Suprapubic skin (tissue), 4 donors: ENCODE measurements at regions not wholly inside any gene's neighbourhood (a gene's known extent, or its start where the extent isn't known, plus 50 kb on each side); places are given as distances from the start of the nearest gene placed in this dataset.
A peak's percentile ranks its signal among the peaks of the same experiment; 100 is the strongest.
"Not testable (repeated sequence)": the region's sequence is repeated elsewhere in the genome, so short reads cannot be mapped to it uniquely, and the experiment has no call there.

ENCODE experiments used
- DNase-seq, 2 donors: peaks; one replicate each; pipeline ENCODE4 v3.0.0-alpha.2; 2019; ENCODE audit warnings: low spot score in 2 of 2
- H3K27ac ChIP-seq: fragments of 200-600 bp; sonication (generic); one replicate; pipeline ENCODE4 v1.5.1; 2019
- H3K27me3 ChIP-seq: fragments of 200-600 bp; sonication (generic); one replicate; pipeline ENCODE4 v1.5.1; 2019
- H3K36me3 ChIP-seq: fragments of 200-600 bp; sonication (generic); one replicate; pipeline ENCODE4 v1.5.1; 2019
- H3K4me1 ChIP-seq: fragments of 200-600 bp; sonication (generic); one replicate; pipeline ENCODE4 v1.5.1; 2019
- H3K4me3 ChIP-seq: fragments of 200-600 bp; sonication (generic); one replicate; pipeline ENCODE4 v1.5.1; 2019; ENCODE audit warnings: mild to moderate bottlenecking
- H3K9me3 ChIP-seq: fragments of 200-600 bp; sonication (generic); one replicate; pipeline ENCODE4 v1.5.1; 2019
- CTCF ChIP-seq, 2 donors: fragments of 200-600 bp in 1 of 2; fragments of 450-650 bp in 1 of 2; sonication (generic) in 1 of 2; IDR thresholded peaks; one replicate each; pipeline ENCODE4 v1.5.1; 2016 to 2019; ENCODE audit warnings: antibody characterized with exemption in 2 of 2, mild to moderate bottlenecking in 1 of 2, moderate library complexity in 1 of 2
- EP300 ChIP-seq: sonication (generic); formaldehyde crosslinking; IDR thresholded peaks from one replicate; pipeline ENCODE4 v1.6.1; 2017; ENCODE audit warnings: antibody characterized with exemption
- POLR2A ChIP-seq, 2 donors: fragments of 450-650 bp; IDR thresholded peaks; one replicate each; pipeline ENCODE4 v1.6.1; 2017; ENCODE audit warnings: antibody characterized with exemption in 2 of 2, mild to moderate bottlenecking in 2 of 2, moderate library complexity in 2 of 2
- POLR2AphosphoS5 ChIP-seq, 3 donors: sonication (generic); formaldehyde crosslinking; IDR thresholded peaks; one replicate each; pipeline ENCODE4 v1.6.1; 2017; ENCODE audit warnings: antibody characterized with exemption in 3 of 3
- WGBS: methylation state at CpG from one replicate; pipeline ENCODE4 v1.1.5; 2018; 5-methylcytosine and 5-hydroxymethylcytosine counted together

- WGBS: 50% methylated on average over 2 of the region's 2 CpGs
- no peak overlapping the region for H3K4me3 ChIP-seq
- H3K27ac ChIP-seq: no peak overlapping the region
- H3K4me1 ChIP-seq: no peaks in the 10 kb centered on the region
- no peak for TF ChIP-seq EP300
- TF ChIP-seq POLR2A (IDR thresholded peaks at IDR 0.05): no peak
- TF ChIP-seq CTCF (IDR thresholded peaks at IDR 0.05): no peak
- no peak for TF ChIP-seq POLR2AphosphoS5 (IDR thresholded peaks at IDR 0.05)
- no peaks in the 10 kb centered on the region for H3K9me3 ChIP-seq
- DNase-seq: no peak
- H3K36me3 ChIP-seq: no peaks in the 10 kb centered on the region
- no peaks in the 10 kb centered on the region for H3K27me3 ChIP-seq
Observed at GRCh38 chr15:21271566-21271965, 168.7 kb downstream of the POTEB3 start.

- DNase-seq: peak in 1 of 2 donors; percentile 27
- Histone ChIP-seq H3K4me3 (no peak overlapping the region), H3K4me1 (no peaks in the 10 kb centered on the region), H3K36me3 (no peaks in the 10 kb centered on the region), H3K27ac (no peak overlapping the region), H3K27me3 (no peaks in the 10 kb centered on the region), H3K9me3 (no peaks in the 10 kb centered on the region)
- TF ChIP-seq POLR2A (IDR thresholded peaks at IDR 0.05): no peak
- no peak for TF ChIP-seq EP300
- no peak for TF ChIP-seq POLR2AphosphoS5 (IDR thresholded peaks at IDR 0.05)
- 46% methylated on average over 3 of the region's 3 CpGs for WGBS
Observed at GRCh38 chr15:21270474-21270873, 169.8 kb downstream of the POTEB3 start.

GRCh38 chr15:21269673-21270072, 170.6 kb downstream of the POTEB3 start:
- H3K9me3 ChIP-seq, H3K36me3 ChIP-seq, DNase-seq, H3K27me3 ChIP-seq, H3K4me1 ChIP-seq, H3K27ac ChIP-seq, H3K4me3 ChIP-seq: not testable (repeated sequence)
- 78% methylated on average over 4 of the region's 4 CpGs for WGBS

GRCh38 chr15:21269121-21269520, 171.2 kb downstream of the POTEB3 start:
- DNase-seq: no peak
- 74% methylated on average over 8 of the region's 8 CpGs for WGBS
- Histone ChIP-seq H3K4me1 (no peaks in the 10 kb centered on the region), H3K9me3 (no peaks in the 10 kb centered on the region), H3K27ac (no peak overlapping the region), H3K4me3 (no peak overlapping the region), H3K27me3 (no peaks in the 10 kb centered on the region), H3K36me3 (no peaks in the 10 kb centered on the region)
- no peak for TF ChIP-seq POLR2A (IDR thresholded peaks at IDR 0.05)
- TF ChIP-seq CTCF (IDR thresholded peaks at IDR 0.05): no peak
- TF ChIP-seq POLR2AphosphoS5 (IDR thresholded peaks at IDR 0.05): no peak
- TF ChIP-seq EP300: no peak

GRCh38 chr15:21268436-21268940, 171.8 kb downstream of the POTEB3 start:
- no peak overlapping the region for H3K4me3 ChIP-seq
- no peaks in the 10 kb centered on the region for H3K27me3 ChIP-seq
- H3K4me1 ChIP-seq: no peaks in the 10 kb centered on the region
- no peak for DNase-seq
- H3K9me3 ChIP-seq: no peaks in the 10 kb centered on the region
- no peaks in the 10 kb centered on the region for H3K36me3 ChIP-seq
- WGBS: 47% methylated on average over 1 of the region's 1 CpG
- TF ChIP-seq EP300 (no peak), POLR2A (IDR thresholded peaks at IDR 0.05) (no peak), POLR2AphosphoS5 (IDR thresholded peaks at IDR 0.05) (no peak), CTCF (IDR thresholded peaks at IDR 0.05) (no peak)
- no peak overlapping the region for H3K27ac ChIP-seq

GRCh38 chr15:21267671-21268395, 172.5 kb downstream of the POTEB3 start:
- no peak for DNase-seq
- H3K36me3 ChIP-seq: no peaks in the 10 kb centered on the region
- H3K27me3 ChIP-seq: no peaks in the 10 kb centered on the region
- TF ChIP-seq CTCF (IDR thresholded peaks at IDR 0.05): no peak
- TF ChIP-seq POLR2AphosphoS5 (IDR thresholded peaks at IDR 0.05): no peak
- TF ChIP-seq POLR2A (IDR thresholded peaks at IDR 0.05): no peak
- no peak for TF ChIP-seq EP300
- H3K4me3 ChIP-seq: no peak overlapping the region
- no peaks in the 10 kb centered on the region for H3K9me3 ChIP-seq
- H3K27ac ChIP-seq: no peak overlapping the region
- 78% methylated on average over 4 of the region's 4 CpGs for WGBS
- H3K4me1 ChIP-seq: no peaks in the 10 kb centered on the region
